ENCODE measurements at regions not wholly inside any gene's neighbourhood (a gene's known extent, or its start where the extent isn't known, plus 50 kb on each side); places are given as distances from the start of the nearest gene placed in this dataset.

DNA sequence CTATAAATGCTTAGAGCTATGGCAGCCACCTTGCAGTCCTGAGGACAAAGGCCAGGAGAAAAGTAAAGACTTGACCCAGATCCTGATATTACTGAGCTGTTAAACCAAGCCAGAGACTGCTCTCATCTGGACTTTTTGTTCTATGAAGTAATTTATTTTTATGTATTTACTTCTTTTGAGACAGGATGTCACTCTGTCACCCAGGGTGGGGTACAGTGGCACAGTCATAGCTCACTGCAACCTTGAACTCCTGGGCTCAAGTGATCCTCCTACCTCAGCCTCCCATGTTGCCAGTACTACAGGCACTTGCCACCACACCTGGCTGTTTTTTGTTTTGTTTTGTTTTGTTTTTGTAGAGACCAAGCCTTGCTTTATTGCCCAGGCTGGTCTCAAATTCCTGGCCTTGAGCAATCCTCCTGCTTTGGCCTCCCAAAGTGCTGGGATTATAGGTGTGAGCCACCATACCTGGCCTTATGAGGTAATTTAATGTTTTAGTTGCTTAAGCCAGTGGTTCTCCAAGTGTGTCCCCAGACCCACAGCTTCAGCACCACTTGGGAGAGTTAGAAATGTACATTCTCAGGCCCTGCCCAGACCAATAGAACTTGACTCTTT, 112.1 kb downstream of the COPRS start:
- no peaks in the 10 kb centered on the region for H3K36me3 ChIP-seq (ENCODE audit: insufficient read depth, low read length)
- H3K4me3 ChIP-seq (ENCODE audit: low read depth in 1 of 2, low read length in 2 of 2): no peak overlapping the region
- H3K4me1 ChIP-seq (ENCODE audit: insufficient read depth, low read length): peaks cover 13% of the 10 kb centered on the region
- H3K27me3 ChIP-seq (ENCODE audit: control insufficient read depth in 1 of 2, insufficient read depth in 2 of 2, low read length in 2 of 2): no peaks in the 10 kb centered on the region
- H3K9ac ChIP-seq (ENCODE audit: low read length): no peak overlapping the region
- H3K27ac ChIP-seq (ENCODE audit: low read depth, low read length): no peak overlapping the region
- no peaks in the 10 kb centered on the region for H3K9me3 ChIP-seq (ENCODE audit: low read length)

DNA sequence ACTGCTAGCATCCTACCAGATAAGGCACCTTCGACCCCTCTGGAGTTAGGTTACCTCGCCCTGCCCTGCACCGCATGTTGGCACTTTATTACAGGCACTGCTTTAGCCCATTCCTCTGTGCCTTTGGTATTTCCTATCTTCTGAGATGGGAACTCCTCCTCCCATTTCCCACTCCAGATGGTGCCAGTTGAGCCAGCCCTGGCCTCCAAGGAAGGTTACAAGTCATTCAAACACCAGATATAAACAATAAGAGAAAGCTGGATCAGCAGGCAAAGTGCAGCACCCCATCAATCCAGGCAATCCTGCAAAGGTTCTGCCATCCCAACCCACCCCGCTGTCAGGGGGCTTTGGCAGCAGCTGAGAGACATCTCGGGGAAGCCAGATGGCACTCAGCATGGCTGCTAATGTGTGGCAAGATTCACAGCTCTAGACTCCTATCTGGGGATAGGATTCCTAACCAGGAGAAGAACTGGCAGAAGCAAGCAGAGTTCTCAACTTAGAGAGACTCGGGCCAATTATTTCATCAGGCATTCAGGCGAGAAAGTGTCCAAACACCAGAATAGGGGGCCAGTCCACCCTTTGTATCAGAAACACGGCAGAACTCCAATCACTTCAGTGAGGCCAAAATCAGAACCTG, 113.0 kb downstream of the COPRS start:
- no peaks in the 10 kb centered on the region for H3K36me3 ChIP-seq (ENCODE audit: insufficient read depth, low read length)

DNA sequence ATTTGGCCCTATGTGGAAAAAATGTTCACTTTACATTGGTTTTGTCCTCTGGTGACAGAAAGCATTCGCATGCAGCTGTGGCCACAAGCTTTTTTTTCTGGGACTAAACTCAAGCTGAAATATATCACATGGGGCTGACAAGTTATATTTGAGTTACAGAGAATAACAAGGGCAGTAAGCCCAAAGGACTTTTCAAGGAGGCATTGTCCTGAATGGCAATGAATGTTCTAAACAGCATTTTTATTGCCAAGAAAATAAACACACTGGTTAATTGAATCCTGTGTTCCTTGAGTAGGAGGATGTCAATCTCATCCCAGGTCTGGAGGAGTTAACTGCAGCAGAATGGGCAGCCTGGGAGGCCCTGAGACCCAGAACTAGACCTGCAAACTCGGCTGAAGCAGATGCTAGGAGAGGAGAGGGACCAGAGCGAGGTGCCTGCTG, 114.5 kb downstream of the COPRS start:
- Histone ChIP-seq H3K36me3 (ENCODE audit: insufficient read depth, low read length) (no peaks in the 10 kb centered on the region), H3K9ac (ENCODE audit: low read length) (no peak overlapping the region), H3K9me3 (ENCODE audit: low read length) (no peaks in the 10 kb centered on the region), H3K4me3 (ENCODE audit: low read depth in 1 of 2, low read length in 2 of 2) (no peak overlapping the region), H3K27ac (ENCODE audit: low read depth, low read length) (no peak overlapping the region), H3K4me1 (ENCODE audit: insufficient read depth, low read length) (peaks cover 27% of the 10 kb centered on the region), H3K27me3 (ENCODE audit: control insufficient read depth in 1 of 2, insufficient read depth in 2 of 2, low read length in 2 of 2) (no peaks in the 10 kb centered on the region)

More for the DNA sequence above, 113.0 kb downstream of the COPRS start:
- no peaks in the 10 kb centered on the region for H3K27me3 ChIP-seq (ENCODE audit: control insufficient read depth in 1 of 2, insufficient read depth in 2 of 2, low read length in 2 of 2)
- H3K9ac ChIP-seq (ENCODE audit: low read length): no peak overlapping the region
- peaks cover 15% of the 10 kb centered on the region for H3K4me1 ChIP-seq (ENCODE audit: insufficient read depth, low read length)
- H3K9me3 ChIP-seq (ENCODE audit: low read length): no peaks in the 10 kb centered on the region
- H3K27ac ChIP-seq (ENCODE audit: low read depth, low read length): no peak overlapping the region
- no peak overlapping the region for H3K4me3 ChIP-seq (ENCODE audit: low read depth in 1 of 2, low read length in 2 of 2)

DNA sequence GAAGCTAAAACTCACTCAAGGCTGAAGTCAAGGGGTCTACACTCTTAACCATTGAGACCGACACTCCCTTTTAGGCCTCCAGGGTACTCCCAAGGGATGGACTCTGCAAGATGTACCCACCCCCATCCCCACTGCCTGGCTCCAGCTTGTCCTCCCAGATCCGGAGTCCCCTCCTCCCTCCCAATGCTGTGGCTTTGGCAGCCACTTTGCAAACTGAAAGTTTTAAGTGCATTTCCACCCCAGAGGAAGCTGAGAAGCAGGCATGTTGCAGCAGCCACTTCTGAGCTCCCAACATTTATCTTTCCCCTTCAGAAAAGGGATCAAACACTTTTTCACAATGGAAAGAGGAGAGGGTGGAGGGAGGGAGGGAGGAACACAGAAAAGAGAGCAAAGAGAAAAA, 115.2 kb downstream of the COPRS start:
- H3K27me3 ChIP-seq (ENCODE audit: control insufficient read depth in 1 of 2, insufficient read depth in 2 of 2, low read length in 2 of 2): no peaks in the 10 kb centered on the region
- no peaks in the 10 kb centered on the region for H3K9me3 ChIP-seq (ENCODE audit: low read length)
- H3K4me1 ChIP-seq (ENCODE audit: insufficient read depth, low read length): peaks cover 34% of the 10 kb centered on the region
- no peak overlapping the region for H3K27ac ChIP-seq (ENCODE audit: low read depth, low read length)
- no peaks in the 10 kb centered on the region for H3K36me3 ChIP-seq (ENCODE audit: insufficient read depth, low read length)
- H3K4me3 ChIP-seq (ENCODE audit: low read depth in 1 of 2, low read length in 2 of 2): no peak overlapping the region
- H3K9ac ChIP-seq (ENCODE audit: low read length): no peak overlapping the region

DNA sequence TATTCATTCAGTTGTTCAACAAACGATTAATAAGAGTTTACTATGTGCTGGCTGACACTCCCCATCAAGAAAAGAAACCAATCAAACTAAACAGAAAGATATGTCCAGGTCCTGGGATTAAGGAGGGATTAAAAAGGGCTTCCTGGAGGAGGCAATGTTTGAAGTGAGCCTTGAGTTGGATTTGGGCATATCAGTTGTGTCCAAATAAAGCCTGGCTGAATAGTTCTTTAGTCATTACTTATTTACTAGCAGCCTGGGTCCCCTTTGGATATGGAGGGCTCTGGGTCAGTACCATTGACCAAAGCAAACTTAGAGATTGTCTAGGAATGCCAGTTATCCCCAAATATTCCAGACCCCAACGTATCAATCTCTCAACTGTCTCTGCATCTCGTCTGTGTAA, 117.7 kb downstream of the COPRS start:
- Histone ChIP-seq H3K4me1 (ENCODE audit: insufficient read depth, low read length) (peaks cover 53% of the 10 kb centered on the region), H3K36me3 (ENCODE audit: insufficient read depth, low read length) (no peaks in the 10 kb centered on the region), H3K27ac (ENCODE audit: low read depth, low read length) (no peak overlapping the region)

DNA sequence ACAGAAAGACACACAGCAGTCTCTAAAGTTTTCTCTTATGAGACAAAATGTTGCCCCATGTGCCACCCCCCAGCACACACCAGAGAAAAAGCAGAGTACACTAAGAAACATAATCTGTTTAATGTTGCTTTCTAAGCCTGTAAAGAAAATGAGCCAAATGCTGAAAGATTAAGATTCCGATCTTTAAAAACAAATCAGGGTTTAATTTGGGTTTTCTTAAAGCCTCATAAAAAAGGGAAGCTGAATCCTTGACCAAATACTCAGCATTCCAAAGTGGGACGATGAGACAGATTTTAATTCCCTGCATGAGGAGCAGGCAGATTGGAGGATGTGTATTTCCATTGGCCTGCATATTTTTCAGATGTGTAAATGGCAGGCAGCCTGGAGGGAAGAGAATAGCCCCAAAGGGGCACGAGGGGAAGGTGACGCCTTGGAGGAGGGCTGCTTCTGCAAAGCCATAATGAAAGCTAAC, 118.4 kb downstream of the COPRS start:
- H3K27ac ChIP-seq (ENCODE audit: low read depth, low read length): peak overlapping the region; percentile 6
- H3K4me1 ChIP-seq (ENCODE audit: insufficient read depth, low read length): peaks cover 53% of the 10 kb centered on the region
- no peak overlapping the region for H3K4me3 ChIP-seq (ENCODE audit: low read depth in 1 of 2, low read length in 2 of 2)

More for the DNA sequence above, 117.7 kb downstream of the COPRS start:
- Histone ChIP-seq H3K4me3 (ENCODE audit: low read depth in 1 of 2, low read length in 2 of 2) (no peak overlapping the region), H3K27me3 (ENCODE audit: control insufficient read depth in 1 of 2, insufficient read depth in 2 of 2, low read length in 2 of 2) (no peaks in the 10 kb centered on the region), H3K9ac (ENCODE audit: low read length) (no peak overlapping the region), H3K9me3 (ENCODE audit: low read length) (no peaks in the 10 kb centered on the region)

DNA sequence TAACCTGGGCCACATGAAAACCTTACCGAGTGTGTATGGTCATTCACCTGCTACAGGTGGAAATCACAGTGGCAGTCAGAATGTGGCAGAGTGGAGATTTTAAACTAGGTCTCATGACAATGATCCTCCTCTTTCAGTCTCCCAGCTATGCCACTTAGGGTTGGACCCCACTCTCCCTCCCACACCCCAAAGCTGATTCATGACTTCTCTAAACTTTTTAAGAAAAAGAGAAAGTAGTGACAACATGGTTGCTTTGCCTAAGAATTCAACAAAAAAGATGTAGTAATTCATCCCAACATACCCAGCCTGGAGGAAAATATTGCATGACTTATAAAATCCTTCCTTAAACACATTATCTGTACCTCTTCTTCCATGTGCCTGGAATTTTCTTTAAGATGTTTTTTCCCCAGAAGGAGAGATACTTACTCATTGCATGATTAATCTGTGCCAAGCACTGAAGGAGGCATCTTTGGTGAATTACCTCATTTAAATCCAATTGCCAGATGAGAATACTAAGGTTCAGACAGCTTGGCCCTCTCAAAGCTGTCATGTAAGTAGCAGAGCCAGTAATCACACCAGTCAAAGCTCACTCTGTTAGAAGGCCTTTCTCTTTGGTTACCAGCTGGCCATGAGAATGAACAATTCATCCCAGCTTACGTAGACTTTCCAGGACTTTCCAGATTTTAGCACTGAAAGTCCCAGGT, 119.9 kb downstream of the COPRS start:
- Histone ChIP-seq H3K4me1 (ENCODE audit: insufficient read depth, low read length) (peaks cover 46% of the 10 kb centered on the region), H3K27ac (ENCODE audit: low read depth, low read length) (peak overlapping the region; percentile 67)

More for the DNA sequence above, 118.4 kb downstream of the COPRS start:
- Histone ChIP-seq H3K9ac (ENCODE audit: low read length) (no peak overlapping the region), H3K9me3 (ENCODE audit: low read length) (no peaks in the 10 kb centered on the region), H3K27me3 (ENCODE audit: control insufficient read depth in 1 of 2, insufficient read depth in 2 of 2, low read length in 2 of 2) (no peaks in the 10 kb centered on the region), H3K36me3 (ENCODE audit: insufficient read depth, low read length) (no peaks in the 10 kb centered on the region)

DNA sequence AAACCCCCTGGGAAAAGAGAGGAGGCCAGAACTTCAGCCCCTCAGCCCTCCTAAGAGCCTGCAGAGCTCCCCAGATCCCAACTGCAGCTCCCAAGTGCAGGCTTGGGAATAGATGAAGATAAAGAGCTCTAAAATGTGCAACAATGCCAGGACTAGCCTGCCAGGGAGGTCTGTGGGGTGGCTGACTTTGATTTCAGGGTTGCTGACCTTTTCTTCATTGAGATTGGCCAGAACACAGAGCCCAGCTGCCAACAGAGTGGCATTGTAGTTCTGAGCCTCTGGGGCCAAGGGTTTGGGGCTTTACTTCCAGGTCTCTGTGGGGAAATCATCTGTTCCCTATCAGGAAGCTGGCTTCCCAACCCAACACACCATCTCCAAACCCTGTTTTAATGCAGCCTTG, 120.6 kb downstream of the COPRS start:
- no peak overlapping the region for H3K9ac ChIP-seq (ENCODE audit: low read length)
- no peaks in the 10 kb centered on the region for H3K36me3 ChIP-seq (ENCODE audit: insufficient read depth, low read length)
- no peaks in the 10 kb centered on the region for H3K27me3 ChIP-seq (ENCODE audit: control insufficient read depth in 1 of 2, insufficient read depth in 2 of 2, low read length in 2 of 2)
- peak overlapping the region; percentile 41 for H3K27ac ChIP-seq (ENCODE audit: low read depth, low read length)
- H3K4me3 ChIP-seq (ENCODE audit: low read depth in 1 of 2, low read length in 2 of 2): no peak overlapping the region
- H3K9me3 ChIP-seq (ENCODE audit: low read length): no peaks in the 10 kb centered on the region
- peaks cover 41% of the 10 kb centered on the region for H3K4me1 ChIP-seq (ENCODE audit: insufficient read depth, low read length)

More for the DNA sequence above, 119.9 kb downstream of the COPRS start:
- Histone ChIP-seq H3K27me3 (ENCODE audit: control insufficient read depth in 1 of 2, insufficient read depth in 2 of 2, low read length in 2 of 2) (no peaks in the 10 kb centered on the region), H3K4me3 (ENCODE audit: low read depth in 1 of 2, low read length in 2 of 2) (no peak overlapping the region), H3K9me3 (ENCODE audit: low read length) (no peaks in the 10 kb centered on the region), H3K36me3 (ENCODE audit: insufficient read depth, low read length) (no peaks in the 10 kb centered on the region), H3K9ac (ENCODE audit: low read length) (no peak overlapping the region)

DNA sequence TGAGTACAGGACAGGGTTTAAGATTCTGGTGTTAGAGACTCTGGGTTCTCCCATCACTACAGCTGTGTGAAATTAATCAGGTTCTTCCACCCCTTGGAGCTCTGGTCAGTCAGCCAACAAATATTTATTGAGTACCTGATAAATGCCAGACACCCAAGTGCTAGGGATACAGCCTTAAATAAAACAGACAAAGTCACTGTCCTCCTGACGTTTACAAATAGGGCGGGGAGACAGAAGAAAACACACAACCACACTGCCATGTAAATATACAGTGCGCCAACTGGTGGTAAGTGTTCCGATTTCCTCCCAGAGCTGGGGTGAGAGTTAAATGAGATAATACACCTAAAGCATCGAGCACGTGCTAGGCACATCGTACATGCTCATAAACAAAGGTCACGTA, 121.0 kb downstream of the COPRS start:
- Histone ChIP-seq H3K36me3 (ENCODE audit: insufficient read depth, low read length) (no peaks in the 10 kb centered on the region), H3K4me1 (ENCODE audit: insufficient read depth, low read length) (peaks cover 41% of the 10 kb centered on the region), H3K9me3 (ENCODE audit: low read length) (no peaks in the 10 kb centered on the region), H3K4me3 (ENCODE audit: low read depth in 1 of 2, low read length in 2 of 2) (no peak overlapping the region), H3K9ac (ENCODE audit: low read length) (no peak overlapping the region), H3K27me3 (ENCODE audit: control insufficient read depth in 1 of 2, insufficient read depth in 2 of 2, low read length in 2 of 2) (no peaks in the 10 kb centered on the region), H3K27ac (ENCODE audit: low read depth, low read length) (peak overlapping the region; percentile 41)

DNA sequence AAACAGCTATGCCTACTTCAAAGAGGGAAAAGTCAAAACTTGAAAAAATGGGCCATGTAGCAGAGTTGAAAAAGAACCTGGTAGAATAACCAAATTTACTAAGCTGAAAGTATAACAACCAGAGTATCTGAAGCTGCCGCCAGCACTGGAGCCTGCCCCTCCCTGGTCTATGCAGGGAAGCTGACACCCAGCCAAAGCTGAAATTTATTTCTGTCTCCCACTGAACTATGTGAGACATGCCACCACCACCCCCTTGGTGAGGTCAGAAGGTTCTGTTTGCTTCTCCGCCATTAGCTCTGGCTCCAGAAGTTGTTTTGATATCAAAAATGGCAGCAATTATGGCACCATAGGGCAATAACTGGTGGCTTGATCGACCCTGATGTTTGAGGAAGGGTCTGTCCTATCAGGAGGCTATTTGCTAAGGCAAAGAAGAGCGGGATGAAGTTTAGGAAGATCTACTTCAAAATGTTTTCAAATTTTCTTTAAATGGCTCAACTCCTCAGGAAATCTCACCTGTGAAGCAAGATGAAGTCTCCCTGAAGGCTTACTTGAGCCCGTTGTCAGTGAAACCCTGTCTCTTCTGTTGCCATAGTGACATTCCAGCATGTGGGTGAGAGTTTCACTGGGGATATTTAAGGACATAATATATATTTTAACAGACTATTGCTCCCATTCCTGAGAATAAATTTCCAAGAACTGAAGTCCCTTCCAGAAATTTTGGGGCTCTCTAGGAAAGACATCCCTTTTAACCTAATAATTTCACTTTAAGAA, 122.0 kb downstream of the COPRS start:
- peak overlapping the region; percentile 49 for H3K27ac ChIP-seq (ENCODE audit: low read depth, low read length)
- H3K4me1 ChIP-seq (ENCODE audit: insufficient read depth, low read length): peaks cover 41% of the 10 kb centered on the region

DNA sequence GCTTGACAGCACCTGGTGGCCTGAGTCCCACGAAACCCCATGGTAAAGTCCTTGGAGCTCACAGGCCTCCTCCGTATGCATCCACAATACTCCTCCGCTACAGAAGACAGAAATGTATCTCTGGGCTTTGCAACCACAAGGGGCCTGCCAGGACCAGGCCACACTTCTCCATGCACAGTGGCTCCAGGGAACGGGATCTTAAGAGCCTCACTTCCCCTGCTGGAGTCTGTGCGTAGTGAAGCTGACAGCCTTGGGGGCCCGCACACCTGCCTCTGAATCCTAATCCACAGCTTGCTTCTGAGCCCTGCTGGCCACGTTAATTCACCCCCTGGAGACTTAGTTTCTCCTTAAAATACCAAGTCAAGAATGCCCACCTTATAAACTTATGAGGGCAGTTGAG, 125.7 kb downstream of the COPRS start:
- Histone ChIP-seq H3K9me3 (ENCODE audit: low read length) (no peaks in the 10 kb centered on the region), H3K9ac (ENCODE audit: low read length) (no peak overlapping the region), H3K27ac (ENCODE audit: low read depth, low read length) (no peak overlapping the region), H3K36me3 (ENCODE audit: insufficient read depth, low read length) (no peaks in the 10 kb centered on the region), H3K4me3 (ENCODE audit: low read depth in 1 of 2, low read length in 2 of 2) (no peak overlapping the region), H3K27me3 (ENCODE audit: control insufficient read depth in 1 of 2, insufficient read depth in 2 of 2, low read length in 2 of 2) (no peaks in the 10 kb centered on the region), H3K4me1 (ENCODE audit: insufficient read depth, low read length) (peaks cover 15% of the 10 kb centered on the region)

More for the DNA sequence above, 122.0 kb downstream of the COPRS start:
- no peaks in the 10 kb centered on the region for H3K27me3 ChIP-seq (ENCODE audit: control insufficient read depth in 1 of 2, insufficient read depth in 2 of 2, low read length in 2 of 2)
- H3K36me3 ChIP-seq (ENCODE audit: insufficient read depth, low read length): no peaks in the 10 kb centered on the region
- no peak overlapping the region for H3K9ac ChIP-seq (ENCODE audit: low read length)
- H3K9me3 ChIP-seq (ENCODE audit: low read length): no peaks in the 10 kb centered on the region
- H3K4me3 ChIP-seq (ENCODE audit: low read depth in 1 of 2, low read length in 2 of 2): no peak overlapping the region

Measured in muscle layer of colon (tissue), 2 donors.